ENCODE measurements at regions not wholly inside any gene's neighbourhood (a gene's known extent, or its start where the extent isn't known, plus 50 kb on each side); places are given as distances from the start of the nearest gene placed in this dataset.

GRCh38 chr18:57231864-57232263 is 85.0 kb downstream of the BOD1L2 start:
- ChIA-PET CTCF (no interaction called here), POLR2A (ENCODE audit: unreplicated experiment) (no interaction called here)
- no peak overlapping the region for H3K14ac ChIP-seq (replicated peaks; ENCODE audit: low read depth, low read length)
- DNase-seq: no peak
- no peaks in the 10 kb centered on the region for H3K4me1 ChIP-seq (ENCODE audit: control insufficient read depth, insufficient read depth, low read length)
- no peak overlapping the region for H2AFZ ChIP-seq (replicated peaks; ENCODE audit: low read length, poor library complexity)
- no peak overlapping the region for H4K8ac ChIP-seq (ENCODE audit: low read depth in 2 of 2, low read length in 2 of 2)
- H3K27me3 ChIP-seq (ENCODE audit: control insufficient read depth, insufficient read depth, low read length): no peaks in the 10 kb centered on the region
- H3K36me3 ChIP-seq (ENCODE audit: control insufficient read depth, insufficient read depth, low read length): no peaks in the 10 kb centered on the region
- no peak overlapping the region for H3K56ac ChIP-seq (ENCODE audit: extremely low read depth, insufficient read depth, low read length)
- H2BK120ac ChIP-seq (ENCODE audit: low read depth, low read length): no peak overlapping the region
- no peak overlapping the region for H3K4me3 ChIP-seq (ENCODE audit: insufficient read depth, low read depth, low read length)
- no TSS peak for BruUV-seq (replicated peaks)
- H3K9ac ChIP-seq (ENCODE audit: low read depth, low read length): no peak overlapping the region
- intact Hi-C loops (cut with micrococcal nuclease) (no loop called here), in situ Hi-C loops (cut with MboI; ENCODE audit: low sequenced_read_pairs) (no loop called here), dilution Hi-C loops (cut with HindIII; ENCODE audit: low sequenced_read_pairs, unreplicated experiment) (no loop called here)
- no peak overlapping the region for H2AK5ac ChIP-seq (ENCODE audit: low read depth, low read length)
- H3K27ac ChIP-seq (ENCODE audit: insufficient read depth, low read length): no peak overlapping the region
- no peak overlapping the region for H4K5ac ChIP-seq (ENCODE audit: low read depth, low read length)
- H2BK5ac ChIP-seq (ENCODE audit: low read depth, low read length, poor library complexity, severe bottlenecking): no peak overlapping the region
- H2BK20ac ChIP-seq (ENCODE audit: low read depth, low read length): no peak overlapping the region
- H3K79me1 ChIP-seq (ENCODE audit: low read depth in 1 of 2, low read length in 2 of 2): no peaks in the 10 kb centered on the region
- no CpG with 5 or more reads among the region's 3 CpGs for whole genome bisulfite sequencing, 2 experiments (ENCODE audit: extremely low coverage in 2 of 2, insufficient read length in 1 of 2)
- no peaks in the 10 kb centered on the region for H3K9me3 ChIP-seq (ENCODE audit: control insufficient read depth, insufficient read depth, low read length)
- no peaks in the 10 kb centered on the region for H3K9me1 ChIP-seq (ENCODE audit: insufficient read depth, low read length)
- no peak for TF ChIP-seq NFE2L2 (IDR thresholded peaks at IDR 0.05; ENCODE audit: low read depth, low read length)
- no peak for TF ChIP-seq SMC3 (IDR thresholded peaks at IDR 0.05; ENCODE audit: low read depth, low read length)
- TF ChIP-seq MAZ (IDR thresholded peaks at IDR 0.05; ENCODE audit: borderline replicate concordance, low read depth, low read length): no peak
- TF ChIP-seq FOS (IDR thresholded peaks at IDR 0.05; ENCODE audit: low read depth, low read length): no peak
- TF ChIP-seq CHD1 (IDR thresholded peaks at IDR 0.05; ENCODE audit: low read depth, low read length): no peak
- no peak for TF ChIP-seq MAFK (IDR thresholded peaks at IDR 0.05; ENCODE audit: low read depth, low read length)
- no peak for TF ChIP-seq BHLHE40 (IDR thresholded peaks at IDR 0.05; ENCODE audit: low read depth, low read length)
- TF ChIP-seq RCOR1 (IDR thresholded peaks at IDR 0.05; ENCODE audit: insufficient replicate concordance, low read length): no peak
- no peak for TF ChIP-seq RAD21 (IDR thresholded peaks at IDR 0.05; ENCODE audit: low read length)
- no peak for TF ChIP-seq POLR2A (IDR thresholded peaks at IDR 0.05; ENCODE audit: low read depth, low read length)
- TF ChIP-seq CTCF (conservative IDR thresholded peaks at IDR 0.05; ENCODE audit: low read depth, low read length): no peak
- TF ChIP-seq CEBPB (IDR thresholded peaks at IDR 0.05; ENCODE audit: low read depth, low read length): no peak
- no peak for TF ChIP-seq MXI1 (IDR thresholded peaks at IDR 0.05; ENCODE audit: borderline replicate concordance, low read depth, low read length)
- TF ChIP-seq USF2 (IDR thresholded peaks at IDR 0.05; ENCODE audit: low read depth, low read length): no peak
- no peak for TF ChIP-seq RFX5 (IDR thresholded peaks at IDR 0.05; ENCODE audit: low read depth, low read length)
- no peak overlapping the region for H3K23ac ChIP-seq (ENCODE audit: low read depth, low read length)
- H2AK9ac ChIP-seq (replicated peaks; ENCODE audit: low read depth, low read length, poor library complexity): no peak overlapping the region
- H3K18ac ChIP-seq (ENCODE audit: low read depth, low read length): no peak overlapping the region
- ATAC-seq (ENCODE audit: low read depth): no peak
- no peak overlapping the region for H4K91ac ChIP-seq (ENCODE audit: insufficient read depth, low read depth, low read length)
- no peaks in the 10 kb centered on the region for H4K20me1 ChIP-seq (ENCODE audit: insufficient read depth, low read length)
- H2BK15ac ChIP-seq (ENCODE audit: low read depth, low read length): no peak overlapping the region
- no peak overlapping the region for H3K4me2 ChIP-seq (ENCODE audit: low read depth, low read length)
- no peak overlapping the region for H3K4ac ChIP-seq (ENCODE audit: low read depth, low read length)

Data from IMR-90 (cell line).